HG02973 (cell line): ENCODE measurements at regions not wholly inside any gene's neighbourhood (a gene's known extent, or its start where the extent isn't known, plus 50 kb on each side); places are given as distances from the start of the nearest gene placed in this dataset.

ENCODE experiments used
- ATAC-seq: cut with Tn5 transposase; IDR thresholded peaks from one replicate; pipeline ENCODE4 v1.9.1; 2021; ENCODE audit warnings: moderate library complexity; ENCODE audit not compliant: unreplicated experiment

GRCh38 chr4:37741564-37741963 is 55.4 kb upstream of the RELL1 start:
- ATAC-seq: no peak

GRCh38 chr4:37740546-37740945 is 54.4 kb upstream of the RELL1 start:
- no peak for ATAC-seq

- no peak for ATAC-seq
Measured at GRCh38 chr4:37737466-37737865, 51.3 kb upstream of the RELL1 start.
